ENCODE measurements at regions not wholly inside any gene's neighbourhood (a gene's known extent, or its start where the extent isn't known, plus 50 kb on each side); places are given as distances from the start of the nearest gene placed in this dataset.

GRCh38 chr2:78132391-78133370 lies 610.5 kb upstream of the LRRTM4 start:
- TF ChIP-seq CTCF (conservative IDR thresholded peaks at IDR 0.05; ENCODE audit: low read depth, low read length) (no peak), EZH2 (IDR thresholded peaks at IDR 0.05; ENCODE audit: borderline replicate concordance, low read depth, low read length, poor library complexity, severe bottlenecking) (no peak)

Data from A673 (cell line).